ENCODE measurements at regions not wholly inside any gene's neighbourhood (a gene's known extent, or its start where the extent isn't known, plus 50 kb on each side); places are given as distances from the start of the nearest gene placed in this dataset.
A peak's percentile ranks its signal among the peaks of the same experiment; 100 is the strongest.

GRCh38 chr16:26396511-26397235, 670.1 kb upstream of the C16orf82 start:
- intact Hi-C loops (cut with micrococcal nuclease) (no loop called here), in situ Hi-C loops (cut with MboI) (no loop called here)
- ChIA-PET CTCF (ENCODE audit: low intra/inter-chr PET ratio) (no interaction called here), POLR2A (interaction anchor here (1.0 kb wide), 1 partner anchor 16 kb away, joined by 3 read pairs; no protein-coding TSS in a partner anchor)
- no peak overlapping the region for H3K9ac ChIP-seq (ENCODE audit: insufficient read depth in 1 of 2, low read depth in 2 of 2, low read length in 2 of 2)
- H3K27ac ChIP-seq (ENCODE audit: extremely low read depth, low read depth, low read length), result no peak overlapping the region
- FAIRE-seq (no peak), ATAC-seq (no peak), DNase-seq (ENCODE audit: extremely low read depth in 1 of 4, low spot score in 3 of 4) (no peak)
- no peak overlapping the region for H2AFZ ChIP-seq (ENCODE audit: low read depth, low read length)
- no TSS peak for BruUV-seq (replicated peaks)
- no peaks in the 10 kb centered on the region for H3K9me3 ChIP-seq (replicated peaks; ENCODE audit: control insufficient read depth, insufficient read depth, low read depth, low read length)
- no peaks in the 10 kb centered on the region for H4K20me1 ChIP-seq (replicated peaks; ENCODE audit: control insufficient read depth, insufficient read depth, low read length)
- 0% methylated on average over 3 of the region's 3 CpGs for WGBS (ENCODE audit: insufficient coverage, low coverage, missing lambda C conversion rate)
- H3K27me3 ChIP-seq (ENCODE audit: control insufficient read depth in 2 of 2, insufficient read depth in 2 of 2, low read length in 2 of 2), result no peaks in the 10 kb centered on the region
- H3K79me2 ChIP-seq (ENCODE audit: control insufficient read depth, insufficient read depth, low read length), result no peaks in the 10 kb centered on the region
- no peak overlapping the region for H3K4me3 ChIP-seq
- TF ChIP-seq HMBOX1 (IDR thresholded peaks at IDR 0.05) (no peak), EHMT2 (IDR thresholded peaks at IDR 0.05) (peak; percentile 55; the same call in 1 of the 2 replicates), REST (IDR thresholded peaks at IDR 0.05; ENCODE audit: borderline replicate concordance) (peak; percentile 83), REST (CRISPR knock-in tag; IDR thresholded peaks at IDR 0.05; ENCODE audit: low read depth) (no peak), POLR2AphosphoS5 (IDR thresholded peaks at IDR 0.05; ENCODE audit: control insufficient read depth, insufficient read depth, low read depth, low read length) (no peak)
- no peaks in the 10 kb centered on the region for H3K4me1 ChIP-seq (replicated peaks in 1 of 2; ENCODE audit: control insufficient read depth in 2 of 2, insufficient read depth in 2 of 2, low read length in 2 of 2)
- H3K36me3 ChIP-seq (ENCODE audit: control insufficient read depth, insufficient read depth, low read length), result no peaks in the 10 kb centered on the region
- H3K4me2 ChIP-seq (ENCODE audit: insufficient read depth, low read length), result no peak overlapping the region
- H3K9me1 ChIP-seq (ENCODE audit: control insufficient read depth, insufficient read depth, low read length), result no peaks in the 10 kb centered on the region
